OCI-LY1 (cell line): ENCODE measurements at regions not wholly inside any gene's neighbourhood (a gene's known extent, or its start where the extent isn't known, plus 50 kb on each side); places are given as distances from the start of the nearest gene placed in this dataset.

Source experiments
- H2AFZ ChIP-seq: fragments of 200-600 bp; sonication (generic), shearing (Covaris generic); 2 replicates; pipeline ENCODE4 v1.6.0; 2014; ENCODE audit warnings: antibody characterized with exemption, mild to moderate bottlenecking, low read length
- H3F3A ChIP-seq: fragments of 200-600 bp; sonication (generic), shearing (Covaris generic); 2 replicates; pipeline ENCODE4 v1.6.0; 2014; ENCODE audit warnings: mild to moderate bottlenecking, antibody characterized with exemption, low read length, moderate library complexity; ENCODE audit not compliant: insufficient read depth
- H3K27ac ChIP-seq: fragments of 200-600 bp; sonication (generic); 2 replicates; pipeline ENCODE4 v1.5.1; 2014; ENCODE audit warnings: low read length, mixed run types, mild to moderate bottlenecking, low read depth; ENCODE audit not compliant: poor library complexity, severe bottlenecking
- H3K27me3 ChIP-seq: fragments of 200-600 bp; sonication (generic); 2 replicates; pipeline ENCODE4 v1.6.0; 2014; ENCODE audit warnings: antibody characterized with exemption, mild to moderate bottlenecking, low read length, moderate library complexity; ENCODE audit not compliant: insufficient read depth
- H3K36me3 ChIP-seq: fragments of 200-600 bp; sonication (generic); 2 replicates; pipeline ENCODE4 v1.6.1; 2014; ENCODE audit warnings: mild to moderate bottlenecking, antibody characterized with exemption, low read length, moderate library complexity, mixed read lengths; ENCODE audit not compliant: insufficient read depth
- H3K4me1 ChIP-seq: fragments of 200-600 bp; sonication (generic); 2 replicates; pipeline ENCODE4 v1.5.1; 2014; ENCODE audit warnings: mild to moderate bottlenecking, low read length, moderate library complexity; ENCODE audit not compliant: insufficient read depth, severe bottlenecking
- H3K4me2 ChIP-seq: fragments of 200-600 bp; sonication (generic), shearing (Covaris generic); 2 replicates; pipeline ENCODE4 v1.6.1; 2014; ENCODE audit warnings: low read length
- H3K4me3 ChIP-seq: fragments of 200-600 bp; sonication (generic); 2 replicates; pipeline ENCODE4 v1.5.1; 2014; ENCODE audit warnings: low read length, low read depth, mild to moderate bottlenecking, mixed read lengths; ENCODE audit not compliant: poor library complexity, severe bottlenecking
- H3K79me2 ChIP-seq: fragments of 200-600 bp; shearing (Covaris generic); 2 replicates; pipeline ENCODE4 v1.6.1; 2016; ENCODE audit warnings: mixed run types, low read length, mixed read lengths; ENCODE audit not compliant: insufficient read depth
- H3K9ac ChIP-seq: fragments of 200-600 bp; sonication (generic), shearing (Covaris generic); 2 replicates; pipeline ENCODE4 v1.6.1; 2014; ENCODE audit warnings: mild to moderate bottlenecking, low read length, mixed read lengths
- H3K9me2 ChIP-seq: fragments of 200-600 bp; sonication (generic), shearing (Covaris generic); 2 replicates; pipeline ENCODE4 v1.6.1; 2014; ENCODE audit warnings: low read depth, mild to moderate bottlenecking, low read length, mixed read lengths
- H3K9me3 ChIP-seq: fragments of 200-600 bp; shearing (Covaris generic); 2 replicates; pipeline ENCODE4 v1.6.1; 2014; ENCODE audit warnings: low read length, mixed read lengths
- H4K20me1 ChIP-seq: fragments of 200-600 bp; sonication (generic), shearing (Covaris generic); 2 replicates; pipeline ENCODE4 v1.6.0; 2016; ENCODE audit warnings: mild to moderate bottlenecking, low read length; ENCODE audit not compliant: insufficient read depth
- CTCF ChIP-seq: fragments of 200-600 bp; sonication (generic), shearing (Covaris generic); IDR thresholded peaks from 2 replicates; pipeline ENCODE4 v1.5.1; 2017; ENCODE audit warnings: mild to moderate bottlenecking, antibody characterized with exemption, low read length, moderate library complexity, mixed read lengths
- EZH2 ChIP-seq: fragments of 200-600 bp; sonication (generic), shearing (Covaris generic); IDR thresholded peaks from 2 replicates; pipeline ENCODE4 v1.8.0; 2017; ENCODE audit warnings: borderline replicate concordance, mixed run types, mild to moderate bottlenecking, antibody characterized with exemption, low read length, moderate library complexity, mixed read lengths

- Histone ChIP-seq H3F3A (no peaks in the 10 kb centered on the region), H3K4me3 (no peak overlapping the region), H3K9me2 (no peaks in the 10 kb centered on the region), H3K9ac (no peak overlapping the region), H2AFZ (no peak overlapping the region), H3K27me3 (no peaks in the 10 kb centered on the region), H4K20me1 (no peaks in the 10 kb centered on the region), H3K79me2 (no peaks in the 10 kb centered on the region), H3K27ac (no peak overlapping the region), H3K36me3 (no peaks in the 10 kb centered on the region), H3K9me3 (no peaks in the 10 kb centered on the region), H3K4me2 (no peak overlapping the region), H3K4me1 (no peaks in the 10 kb centered on the region)
- no peak for TF ChIP-seq CTCF
- TF ChIP-seq EZH2, result no peak
These were observed 99.0 kb upstream of the DCAF12L2 start for GRCh38 chrX:126265116-126265515.

- Histone ChIP-seq H3K4me3 (no peak overlapping the region), H3K9ac (no peak overlapping the region), H3K79me2 (no peaks in the 10 kb centered on the region), H3K27ac (no peak overlapping the region), H3K36me3 (no peaks in the 10 kb centered on the region), H3F3A (no peaks in the 10 kb centered on the region), H3K9me2 (no peaks in the 10 kb centered on the region), H4K20me1 (no peaks in the 10 kb centered on the region), H3K9me3 (no peaks in the 10 kb centered on the region), H3K4me2 (no peak overlapping the region), H3K4me1 (no peaks in the 10 kb centered on the region), H3K27me3 (no peaks in the 10 kb centered on the region), H2AFZ (no peak overlapping the region)
- no peak for TF ChIP-seq CTCF
- no peak for TF ChIP-seq EZH2
These were observed 72.1 kb upstream of the DCAF12L2 start for GRCh38 chrX:126238220-126238619.

- Histone ChIP-seq H2AFZ (no peak overlapping the region), H3K9me2 (no peaks in the 10 kb centered on the region), H3K9me3 (no peaks in the 10 kb centered on the region), H3F3A (no peaks in the 10 kb centered on the region), H3K36me3 (no peaks in the 10 kb centered on the region), H3K27me3 (no peaks in the 10 kb centered on the region), H3K27ac (no peak overlapping the region), H3K9ac (no peak overlapping the region), H4K20me1 (no peaks in the 10 kb centered on the region), H3K4me3 (no peak overlapping the region), H3K4me1 (no peaks in the 10 kb centered on the region), H3K4me2 (no peak overlapping the region), H3K79me2 (no peaks in the 10 kb centered on the region)
- TF ChIP-seq EZH2, result no peak
- no peak for TF ChIP-seq CTCF
These were observed 71.4 kb upstream of the DCAF12L2 start for GRCh38 chrX:126237524-126237923.
